Neural cell (in vitro differentiated cells): ENCODE measurements at regions not wholly inside any gene's neighbourhood (a gene's known extent, or its start where the extent isn't known, plus 50 kb on each side); places are given as distances from the start of the nearest gene placed in this dataset.

Experiments
- H2AFZ ChIP-seq: fragments of 200-600, 300-800 bp; sonication (generic), shearing (Covaris generic); 2 replicates; pipeline ENCODE4 v1.6.0; 2014; ENCODE audit warnings: low read depth, mild to moderate bottlenecking, antibody characterized with exemption, low read length, moderate library complexity
- H3F3A ChIP-seq: fragments of 200-600 bp; shearing (Covaris generic); 2 replicates; pipeline ENCODE4 v1.6.1; 2016; ENCODE audit warnings: mild to moderate bottlenecking, moderate library complexity, mixed read lengths, antibody characterized with exemption, low read length; ENCODE audit not compliant: insufficient read depth, poor library complexity, severe bottlenecking
- H3K27ac ChIP-seq: fragments of 200-600, 300-800 bp; sonication (generic), shearing (Covaris generic); 2 replicates; pipeline ENCODE4 v1.5.1; 2014; ENCODE audit warnings: mild to moderate bottlenecking, low read length, moderate library complexity
- H3K27me3 ChIP-seq: fragments of 300-800, 200-600 bp; sonication (generic), shearing (Covaris generic); 2 replicates; pipeline ENCODE4 v1.6.0; 2014; ENCODE audit warnings: mild to moderate bottlenecking, low read depth, low read length, moderate library complexity; ENCODE audit not compliant: insufficient read depth
- H3K36me3 ChIP-seq: fragments of 300-800, 200-600 bp; sonication (generic), shearing (Covaris generic); 2 replicates; pipeline ENCODE4 v1.5.1; 2014; ENCODE audit warnings: mild to moderate bottlenecking, antibody characterized with exemption, low read length, moderate library complexity; ENCODE audit not compliant: insufficient read depth
- H3K4me2 ChIP-seq: fragments of 300-800, 200-600 bp; sonication (generic), shearing (Covaris generic); 2 replicates; pipeline ENCODE4 v1.6.0; 2014; ENCODE audit warnings: mild to moderate bottlenecking, low read length
- H3K4me3 ChIP-seq: fragments of 300-800, 200-600 bp; sonication (generic), shearing (Covaris generic); 2 replicates; pipeline ENCODE4 v1.5.1; 2014; ENCODE audit warnings: mild to moderate bottlenecking, low read length, moderate library complexity
- H3K79me2 ChIP-seq: fragments of 200-600 bp; shearing (Covaris generic); replicated peaks from 2 replicates; pipeline ENCODE4 v1.6.0; 2014; ENCODE audit warnings: mild to moderate bottlenecking, low read length, moderate library complexity; ENCODE audit not compliant: insufficient read depth
- H3K9ac ChIP-seq: fragments of 300-800, 200-600 bp; sonication (generic), shearing (Covaris generic); 2 replicates; pipeline ENCODE4 v1.6.1; 2016; ENCODE audit warnings: mild to moderate bottlenecking, low read length, mixed read lengths
- H3K9me2 ChIP-seq: fragments of 200-600 bp; shearing (Covaris generic); 2 replicates; pipeline ENCODE4 v1.6.1; 2016; ENCODE audit warnings: mild to moderate bottlenecking, low read length, mixed read lengths; ENCODE audit not compliant: insufficient read depth
- H3K9me3 ChIP-seq: fragments of 200-600, 300-800 bp; sonication (generic), shearing (Covaris generic); 2 replicates; pipeline ENCODE4 v1.6.1; 2016; ENCODE audit warnings: mild to moderate bottlenecking, mixed run types, low read length, moderate library complexity, mixed read lengths
- H4K20me1 ChIP-seq: fragments of 200-600 bp; shearing (Covaris generic); 2 replicates; pipeline ENCODE4 v1.6.1; 2016; ENCODE audit warnings: mild to moderate bottlenecking, mixed run types; ENCODE audit not compliant: insufficient read depth
- EP300 ChIP-seq: fragments of 450-650 bp; conservative IDR thresholded peaks from 2 replicates; pipeline ENCODE4 v1.6.1; 2014; ENCODE audit warnings: antibody characterized with exemption, mild to moderate bottlenecking, moderate library complexity; ENCODE audit not compliant: poor library complexity, severe bottlenecking
- EZH2 ChIP-seq: fragments of 200-600, 300-800 bp; shearing (Covaris generic), sonication (generic); IDR thresholded peaks from 2 replicates; pipeline ENCODE4 v1.6.1; 2014; ENCODE audit warnings: antibody characterized with exemption, low read length, borderline replicate concordance, mild to moderate bottlenecking; ENCODE audit not compliant: insufficient read depth, poor library complexity, severe bottlenecking
- MXI1 ChIP-seq: fragments of 450-650 bp; conservative IDR thresholded peaks from 2 replicates; pipeline ENCODE4 v1.6.1; 2014; ENCODE audit warnings: antibody characterized with exemption, mild to moderate bottlenecking; ENCODE audit not compliant: poor library complexity, severe bottlenecking
- POLR2AphosphoS5 ChIP-seq: IDR thresholded peaks from 2 replicates; pipeline ENCODE4 v1.6.1; 2012
- RAD21 ChIP-seq: fragments of 450-650 bp; conservative IDR thresholded peaks from 2 replicates; pipeline ENCODE4 v1.6.1; 2014; ENCODE audit warnings: antibody characterized with exemption, mild to moderate bottlenecking, moderate library complexity
- REST ChIP-seq: IDR thresholded peaks from 2 replicates; pipeline ENCODE4 v1.6.1; 2012; ENCODE audit warnings: borderline replicate concordance
- SMC3 ChIP-seq: fragments of 450-650 bp; conservative IDR thresholded peaks from 2 replicates; pipeline ENCODE4 v1.6.1; 2014; ENCODE audit warnings: antibody characterized with exemption, mild to moderate bottlenecking, moderate library complexity; ENCODE audit not compliant: poor library complexity
- TAF1 ChIP-seq: IDR thresholded peaks from 2 replicates; pipeline ENCODE4 v1.6.1; 2012; ENCODE audit warnings: low read depth
- TF ChIP-seq, protein P1 (sequence below): fragments of 450-650 bp; IDR thresholded peaks from 2 replicates; pipeline ENCODE4 v1.5.1; 2014; ENCODE audit warnings: antibody characterized with exemption, mild to moderate bottlenecking, moderate library complexity; ENCODE audit not compliant: poor library complexity, severe bottlenecking

- H3K9me2 ChIP-seq, result no peaks in the 10 kb centered on the region
- no peaks in the 10 kb centered on the region for H3K36me3 ChIP-seq
- no peak overlapping the region for H3K9ac ChIP-seq
- H2AFZ ChIP-seq, result no peak overlapping the region
- no peaks in the 10 kb centered on the region for H3K79me2 ChIP-seq
- H3K9me3 ChIP-seq, result no peaks in the 10 kb centered on the region
- H3K4me2 ChIP-seq, result no peak overlapping the region
- H3K27ac ChIP-seq, result no peak overlapping the region
- no peaks in the 10 kb centered on the region for H3F3A ChIP-seq
- TF ChIP-seq TAF1 (no peak), MXI1 (no peak), SMC3 (no peak), POLR2AphosphoS5 (no peak), RAD21 (no peak), EZH2 (no peak), EP300 (no peak), REST (no peak)
- TF ChIP-seq, protein P1, sequence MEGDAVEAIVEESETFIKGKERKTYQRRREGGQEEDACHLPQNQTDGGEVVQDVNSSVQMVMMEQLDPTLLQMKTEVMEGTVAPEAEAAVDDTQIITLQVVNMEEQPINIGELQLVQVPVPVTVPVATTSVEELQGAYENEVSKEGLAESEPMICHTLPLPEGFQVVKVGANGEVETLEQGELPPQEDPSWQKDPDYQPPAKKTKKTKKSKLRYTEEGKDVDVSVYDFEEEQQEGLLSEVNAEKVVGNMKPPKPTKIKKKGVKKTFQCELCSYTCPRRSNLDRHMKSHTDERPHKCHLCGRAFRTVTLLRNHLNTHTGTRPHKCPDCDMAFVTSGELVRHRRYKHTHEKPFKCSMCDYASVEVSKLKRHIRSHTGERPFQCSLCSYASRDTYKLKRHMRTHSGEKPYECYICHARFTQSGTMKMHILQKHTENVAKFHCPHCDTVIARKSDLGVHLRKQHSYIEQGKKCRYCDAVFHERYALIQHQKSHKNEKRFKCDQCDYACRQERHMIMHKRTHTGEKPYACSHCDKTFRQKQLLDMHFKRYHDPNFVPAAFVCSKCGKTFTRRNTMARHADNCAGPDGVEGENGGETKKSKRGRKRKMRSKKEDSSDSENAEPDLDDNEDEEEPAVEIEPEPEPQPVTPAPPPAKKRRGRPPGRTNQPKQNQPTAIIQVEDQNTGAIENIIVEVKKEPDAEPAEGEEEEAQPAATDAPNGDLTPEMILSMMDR, result no peak
- H3K4me3 ChIP-seq, result no peak overlapping the region
- H4K20me1 ChIP-seq, result no peaks in the 10 kb centered on the region
- no peaks in the 10 kb centered on the region for H3K27me3 ChIP-seq
Observed at GRCh38 chr7:47091141-47091540, 490.8 kb downstream of the TNS3 start.

DNA sequence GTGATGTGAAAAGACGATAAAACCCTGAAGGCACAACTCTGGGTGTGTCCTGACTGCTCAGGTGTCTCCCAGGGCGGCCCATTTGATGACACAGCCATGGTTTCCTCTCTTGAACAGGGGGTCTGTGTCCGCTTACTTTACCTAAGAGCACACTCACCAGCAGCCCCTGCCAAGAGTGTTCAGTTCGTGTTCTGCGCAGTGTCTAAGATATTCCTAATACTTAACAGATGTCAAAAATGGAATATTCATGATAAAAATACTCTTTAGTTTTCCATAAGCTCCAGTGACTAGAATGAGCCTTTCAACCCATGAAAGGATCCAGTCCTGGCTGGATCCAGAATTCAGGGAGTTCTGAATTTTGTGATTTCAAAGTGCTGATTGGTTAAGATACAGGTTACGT, 492.4 kb downstream of the TNS3 start:
- no peaks in the 10 kb centered on the region for H3K79me2 ChIP-seq
- no peaks in the 10 kb centered on the region for H3K9me2 ChIP-seq
- no peaks in the 10 kb centered on the region for H3K9me3 ChIP-seq
- no peaks in the 10 kb centered on the region for H3K36me3 ChIP-seq
- no peak overlapping the region for H2AFZ ChIP-seq
- H3K27ac ChIP-seq, result no peak overlapping the region
- no peak overlapping the region for H3K4me3 ChIP-seq
- H4K20me1 ChIP-seq, result no peaks in the 10 kb centered on the region
- no peak overlapping the region for H3K4me2 ChIP-seq
- H3F3A ChIP-seq, result no peaks in the 10 kb centered on the region
- no peak overlapping the region for H3K9ac ChIP-seq
- TF ChIP-seq EP300 (no peak), REST (no peak)
- H3K27me3 ChIP-seq, result no peaks in the 10 kb centered on the region
